ENCODE measurements at regions not wholly inside any gene's neighbourhood (a gene's known extent, or its start where the extent isn't known, plus 50 kb on each side); places are given as distances from the start of the nearest gene placed in this dataset.

DNA sequence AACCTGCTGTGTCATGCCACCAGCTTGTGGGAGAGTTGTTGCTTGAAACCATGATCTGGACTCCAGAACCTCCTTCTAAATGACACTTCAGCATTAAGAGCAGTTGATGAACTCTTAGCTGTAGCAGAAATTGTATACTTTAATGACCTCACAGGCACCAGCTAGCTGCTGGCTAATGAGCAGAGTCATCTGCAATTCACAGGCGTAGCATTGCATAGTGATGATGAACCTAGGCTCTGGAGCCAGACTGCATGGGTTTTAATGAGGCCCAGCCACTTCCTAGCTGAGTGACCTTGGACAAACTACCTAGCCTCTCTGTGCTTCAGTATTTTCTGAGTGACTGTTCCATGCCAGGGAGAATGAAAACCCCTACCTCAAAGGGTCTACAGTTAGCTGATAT lies 407.1 kb downstream of the LMO4 start:
- TF ChIP-seq, protein P1, sequence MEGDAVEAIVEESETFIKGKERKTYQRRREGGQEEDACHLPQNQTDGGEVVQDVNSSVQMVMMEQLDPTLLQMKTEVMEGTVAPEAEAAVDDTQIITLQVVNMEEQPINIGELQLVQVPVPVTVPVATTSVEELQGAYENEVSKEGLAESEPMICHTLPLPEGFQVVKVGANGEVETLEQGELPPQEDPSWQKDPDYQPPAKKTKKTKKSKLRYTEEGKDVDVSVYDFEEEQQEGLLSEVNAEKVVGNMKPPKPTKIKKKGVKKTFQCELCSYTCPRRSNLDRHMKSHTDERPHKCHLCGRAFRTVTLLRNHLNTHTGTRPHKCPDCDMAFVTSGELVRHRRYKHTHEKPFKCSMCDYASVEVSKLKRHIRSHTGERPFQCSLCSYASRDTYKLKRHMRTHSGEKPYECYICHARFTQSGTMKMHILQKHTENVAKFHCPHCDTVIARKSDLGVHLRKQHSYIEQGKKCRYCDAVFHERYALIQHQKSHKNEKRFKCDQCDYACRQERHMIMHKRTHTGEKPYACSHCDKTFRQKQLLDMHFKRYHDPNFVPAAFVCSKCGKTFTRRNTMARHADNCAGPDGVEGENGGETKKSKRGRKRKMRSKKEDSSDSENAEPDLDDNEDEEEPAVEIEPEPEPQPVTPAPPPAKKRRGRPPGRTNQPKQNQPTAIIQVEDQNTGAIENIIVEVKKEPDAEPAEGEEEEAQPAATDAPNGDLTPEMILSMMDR (conservative IDR thresholded peaks at IDR 0.05), result no peak
- no peak overlapping the region for H3K27ac ChIP-seq

DNA sequence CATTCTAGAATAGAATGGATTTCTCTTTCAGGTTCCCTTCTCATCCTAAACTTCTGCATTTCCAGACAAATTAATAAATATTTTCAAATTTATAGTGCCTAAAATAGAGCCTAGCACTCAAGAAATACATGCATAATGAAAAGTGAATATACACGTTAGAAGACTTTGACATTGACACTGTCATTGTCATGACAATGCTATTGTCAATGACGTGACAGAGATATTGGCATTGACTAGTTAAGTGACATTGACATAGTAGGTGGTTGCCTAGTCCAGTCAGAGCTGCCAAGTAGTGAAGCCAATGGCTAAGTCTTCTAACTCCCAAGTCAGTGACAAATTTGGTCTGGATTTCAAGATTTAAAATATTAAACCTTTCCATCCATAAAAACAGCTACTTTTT lies 410.5 kb downstream of the LMO4 start:
- H3K27ac ChIP-seq, result no peak overlapping the region
- TF ChIP-seq, protein P1 (conservative IDR thresholded peaks at IDR 0.05), result no peak

DNA sequence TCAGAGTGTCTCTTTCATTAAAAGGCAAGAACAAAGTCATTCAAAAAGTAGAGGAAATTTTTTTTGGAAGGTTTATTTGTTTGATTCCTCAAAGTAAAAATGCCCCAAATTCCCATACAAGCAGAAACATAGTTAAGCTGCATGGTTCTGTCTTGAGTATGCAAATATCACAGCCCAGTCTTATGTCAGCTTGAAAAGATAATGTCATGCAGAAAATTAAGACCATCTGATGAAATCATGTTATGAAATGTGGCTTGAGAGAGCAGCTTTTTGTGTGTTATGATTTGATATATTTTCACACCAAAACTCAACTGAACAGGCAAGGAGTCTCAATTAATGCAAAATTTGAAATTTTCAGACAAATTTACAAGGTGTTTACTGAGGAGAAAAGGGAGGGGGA lies 411.0 kb downstream of the LMO4 start:
- TF ChIP-seq, protein P1 (conservative IDR thresholded peaks at IDR 0.05), result no peak
- no peak overlapping the region for H3K27ac ChIP-seq

DNA sequence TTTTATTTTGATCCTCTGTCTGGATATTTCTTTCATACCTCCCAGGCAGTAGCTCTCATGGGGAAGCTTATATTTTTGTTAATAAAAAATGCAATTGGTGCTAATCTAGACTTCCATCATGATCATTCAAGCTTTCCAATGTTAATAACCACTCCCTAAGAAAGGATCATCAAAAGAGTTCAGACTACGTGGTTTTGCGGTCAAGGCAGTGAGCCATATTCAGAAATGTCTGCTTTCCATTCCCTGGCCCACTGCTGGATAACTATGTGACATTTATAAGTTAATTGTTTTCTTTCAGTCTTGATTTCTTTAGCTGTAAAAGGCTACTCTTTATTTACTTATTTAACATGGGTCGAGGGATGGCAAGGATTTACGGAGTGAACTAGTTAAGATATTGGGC lies 414.6 kb downstream of the LMO4 start:
- TF ChIP-seq, protein P1 (conservative IDR thresholded peaks at IDR 0.05), result no peak
- no peak overlapping the region for H3K27ac ChIP-seq

DNA sequence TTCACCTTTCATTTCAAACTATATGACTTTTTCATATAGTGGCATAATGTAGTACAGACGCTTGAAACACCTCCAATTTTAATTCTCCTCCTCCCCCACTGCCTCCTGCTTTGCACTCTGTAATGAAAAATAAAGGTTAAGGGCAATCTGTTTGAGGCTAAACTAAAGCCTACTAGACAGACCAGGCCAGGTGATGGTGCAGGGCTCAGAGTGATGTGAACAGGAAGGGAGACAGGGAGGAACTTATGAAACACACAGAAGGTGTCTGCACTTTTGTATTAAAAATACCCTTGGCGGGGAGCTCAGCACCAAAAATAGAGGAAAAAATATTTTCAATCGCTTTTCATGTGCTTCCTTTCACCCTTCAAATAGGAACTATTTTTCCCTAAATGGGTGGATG lies 415.4 kb downstream of the LMO4 start:
- TF ChIP-seq, protein P1 (conservative IDR thresholded peaks at IDR 0.05), result no peak
- H3K27ac ChIP-seq, result no peak overlapping the region

DNA sequence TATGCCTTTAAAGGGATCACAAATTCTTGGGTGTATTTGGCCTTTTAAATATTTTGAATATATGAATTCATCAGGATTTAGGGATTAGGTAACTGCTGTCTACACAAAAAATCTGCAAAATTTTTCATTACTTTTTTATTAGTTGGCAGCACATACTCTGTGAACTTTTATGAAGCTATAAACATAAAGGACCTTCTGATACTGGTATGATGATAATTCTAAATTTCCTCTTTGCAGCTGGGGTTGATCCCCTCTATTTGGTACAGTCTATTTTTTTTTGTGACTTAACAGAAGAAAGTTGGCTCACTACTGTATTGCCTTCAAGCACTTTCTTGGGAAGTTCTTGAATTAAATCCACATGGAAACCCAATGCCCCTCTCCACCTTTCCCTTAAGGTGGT lies 416.1 kb downstream of the LMO4 start:
- H3K27ac ChIP-seq, result no peak overlapping the region
- TF ChIP-seq, protein P1 (conservative IDR thresholded peaks at IDR 0.05), result no peak

DNA sequence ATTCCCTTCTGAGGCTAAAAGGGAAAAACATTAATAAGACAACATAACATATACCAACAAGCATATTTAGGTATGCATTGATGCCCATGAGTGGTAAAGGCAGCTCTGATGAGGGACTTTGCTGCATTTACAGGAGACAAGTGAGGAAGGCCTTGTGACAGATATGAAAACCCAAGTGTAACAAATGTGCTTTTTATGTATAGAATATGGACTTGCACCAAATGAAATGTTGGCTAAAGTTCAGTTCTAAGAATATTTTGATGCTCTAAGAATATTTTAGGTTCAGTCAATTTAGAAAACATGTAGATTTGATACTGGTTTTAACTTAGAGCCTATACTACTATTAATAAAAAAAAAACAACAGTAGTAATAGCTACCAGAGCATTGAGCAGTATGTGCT lies 424.7 kb downstream of the LMO4 start:
- no peak overlapping the region for H3K27ac ChIP-seq
- TF ChIP-seq, protein P1 (conservative IDR thresholded peaks at IDR 0.05), result no peak

DNA sequence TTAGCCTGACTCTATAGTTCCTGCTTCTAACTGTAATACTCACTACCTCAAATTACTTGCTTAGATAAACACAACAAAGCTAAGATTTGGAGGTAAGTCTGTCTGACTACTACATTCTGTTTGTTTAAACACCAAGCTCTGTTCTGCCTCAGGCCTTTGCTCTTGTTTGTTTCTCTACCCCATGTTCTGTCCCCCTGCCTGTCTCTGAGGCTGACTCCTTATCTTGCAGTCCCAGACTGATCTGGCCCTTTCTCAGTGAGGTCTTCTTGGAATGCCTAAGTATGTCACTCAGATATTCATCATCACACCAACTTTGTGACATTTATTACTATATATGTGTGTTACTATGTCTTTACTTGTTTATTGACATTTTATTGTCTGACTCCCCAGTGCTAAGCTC lies 425.5 kb downstream of the LMO4 start:
- TF ChIP-seq, protein P1 (conservative IDR thresholded peaks at IDR 0.05), result no peak
- no peak overlapping the region for H3K27ac ChIP-seq
